ENCODE measurements at regions not wholly inside any gene's neighbourhood (a gene's known extent, or its start where the extent isn't known, plus 50 kb on each side); places are given as distances from the start of the nearest gene placed in this dataset.

DNA sequence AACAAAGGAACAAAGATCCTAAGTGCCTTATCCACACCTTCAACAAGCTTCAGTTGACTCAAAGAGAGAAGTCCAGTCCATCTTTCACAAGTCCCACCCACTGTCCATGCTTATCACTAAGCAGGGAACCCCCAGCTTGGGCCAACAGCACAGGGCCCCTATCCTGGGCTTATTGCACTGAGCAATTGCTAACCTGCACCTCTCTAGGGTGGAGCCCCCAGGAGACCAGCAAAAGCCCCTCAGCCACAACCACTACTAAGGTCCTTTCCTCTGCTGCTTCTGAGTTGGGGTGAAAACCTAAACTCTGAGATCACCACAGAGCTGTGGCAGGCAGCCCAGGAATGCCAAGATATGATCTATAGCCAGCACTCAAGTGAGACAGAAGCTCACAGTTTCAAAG, 96.7 kb upstream of the PBDC1 start:
- Histone ChIP-seq H3K79me1 (ENCODE audit: insufficient read depth, low read depth, low read length, poor library complexity, severe bottlenecking) (no peaks in the 10 kb centered on the region), H3K18ac (ENCODE audit: insufficient read length, low read depth, low read length) (no peak overlapping the region), H4K8ac (replicated peaks; ENCODE audit: insufficient read length, low read depth, low read length) (no peak overlapping the region), H3K79me2 (ENCODE audit: insufficient read depth, low read length) (no peaks in the 10 kb centered on the region), H4K20me1 (ENCODE audit: control insufficient read depth, insufficient read depth, insufficient read length) (no peaks in the 10 kb centered on the region), H3K14ac (ENCODE audit: insufficient read depth, low read length) (no peak overlapping the region), H3K4ac (ENCODE audit: low read depth, low read length) (no peak overlapping the region), H2BK120ac (ENCODE audit: low read depth, low read length, poor library complexity, severe bottlenecking) (no peak overlapping the region), H3T11ph (ENCODE audit: low read length) (no peak overlapping the region), H3K56ac (ENCODE audit: insufficient read length, low read depth, low read length) (no peak overlapping the region), H3K4me1 (ENCODE audit: insufficient read depth, low read length) (no peaks in the 10 kb centered on the region), H3K23ac (ENCODE audit: insufficient read length, low read depth, low read length) (no peak overlapping the region), H3K27me3 (ENCODE audit: insufficient read depth, low read length) (no peaks in the 10 kb centered on the region), H3K27ac (ENCODE audit: insufficient read length, low read depth, low read length) (no peak overlapping the region), H2BK15ac (ENCODE audit: low read depth, low read length) (no peak overlapping the region), H2BK12ac (ENCODE audit: insufficient read length, low read depth, low read length) (no peak overlapping the region), H2AFZ (ENCODE audit: low read length) (no peak overlapping the region), H2BK20ac (ENCODE audit: low read depth, low read length, poor library complexity, severe bottlenecking) (no peak overlapping the region), H2BK5ac (ENCODE audit: insufficient read length, low read length) (no peak overlapping the region), H4K91ac (ENCODE audit: insufficient read length, low read depth, low read length) (no peak overlapping the region), H3K23me2 (ENCODE audit: insufficient read length, low read depth, low read length, poor library complexity, severe bottlenecking) (no peaks in the 10 kb centered on the region), H3K9ac (ENCODE audit: extremely low read depth, insufficient read length, low read length) (no peak overlapping the region), H2AK5ac (ENCODE audit: insufficient read length, low read length) (no peak overlapping the region), H3K9me3 (ENCODE audit: control insufficient read depth, low read depth, low read length) (peaks cover 23% of the 10 kb centered on the region), H3K4me2 (ENCODE audit: insufficient read depth, insufficient read length, low read length) (no peak overlapping the region), H4K5ac (ENCODE audit: insufficient read length, low read depth, low read length) (no peak overlapping the region)
- Mint-ChIP-seq H3K4me1 (no peaks in the 10 kb centered on the region), H3K27me3 (ENCODE audit: low read depth) (no peaks in the 10 kb centered on the region; the same call in 1 of the 2 replicates), H3K9me3 (peaks cover 65 to 78% of the 10 kb centered on the region in 2 experiments), H3K36me3 (ENCODE audit: insufficient read depth in 1 of 3, low read depth in 3 of 3) (peaks cover 0 to 1% (median 0%) of the 10 kb centered on the region in 3 experiments; a peak in 5 of 7 replicates), H3K27ac (peak overlapping the region in 1 of 3 experiments; percentile 72; a peak in 1 of 7 replicates), H3K4me3 (no peak overlapping the region)
- no peak for TF ChIP-seq CTCF (conservative IDR thresholded peaks at IDR 0.05)
- DNase-seq = no peak
